NCI-H82 treated with DMSO at 0.1 percent for 48 hours (cell line): ENCODE measurements at regions not wholly inside any gene's neighbourhood (a gene's known extent, or its start where the extent isn't known, plus 50 kb on each side); places are given as distances from the start of the nearest gene placed in this dataset.

ENCODE experiments used
- DNase-seq: peaks from one replicate; lab custom pipeline; 2025; ENCODE audit not compliant: unreplicated experiment; lab: John Stamatoyannopoulos, UW

GRCh38 chr15:94057305-94057704 is 174.1 kb upstream of the MCTP2 start:
- DNase-seq = no peak

DNA sequence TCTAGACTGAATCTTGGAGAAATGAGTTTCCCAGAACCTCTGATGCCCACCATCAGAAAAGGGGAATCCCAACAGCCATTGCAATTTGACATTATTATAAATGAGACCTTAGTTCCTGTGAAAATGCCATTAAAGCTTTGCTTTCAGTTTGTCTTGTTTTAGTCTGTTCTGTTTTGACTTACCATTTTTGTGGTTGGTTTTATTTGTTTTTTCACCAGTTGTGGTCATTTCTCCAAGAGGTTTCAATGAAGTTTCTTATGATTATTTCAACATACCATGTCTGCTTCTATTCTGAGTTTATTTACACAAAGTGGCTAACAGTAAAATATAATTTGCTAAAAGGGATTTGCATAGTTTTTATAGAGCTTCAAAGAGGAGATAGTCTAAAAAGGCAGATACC is 175.0 kb upstream of the MCTP2 start:
- no peak for DNase-seq

DNA sequence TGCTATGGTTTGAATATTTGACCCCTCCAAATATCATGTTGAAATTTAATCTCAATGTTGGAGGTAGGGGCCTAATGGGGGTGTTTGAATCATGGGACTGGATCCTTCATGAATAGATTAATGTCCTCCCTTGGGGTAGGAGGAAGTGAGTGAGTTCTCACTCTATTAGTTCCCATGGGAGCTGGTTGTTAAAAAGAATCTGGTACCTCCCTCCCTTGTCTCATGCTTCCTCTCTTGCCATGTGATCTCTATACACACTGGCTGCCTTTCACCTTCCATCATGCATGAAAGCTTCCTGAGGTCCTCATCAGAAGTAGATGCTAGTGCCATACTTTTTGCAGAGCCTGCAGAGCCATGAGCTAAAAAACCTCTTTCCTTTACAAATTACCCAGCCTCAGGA is 177.7 kb upstream of the MCTP2 start:
- no peak for DNase-seq

- no peak for DNase-seq
These were observed 178.7 kb upstream of the MCTP2 start for GRCh38 chr15:94052711-94053110.

GRCh38 chr15:94047566-94047965 is 183.8 kb upstream of the MCTP2 start:
- no peak for DNase-seq

- DNase-seq = no peak
These were observed 189.0 kb upstream of the MCTP2 start for GRCh38 chr15:94042180-94042928.

GRCh38 chr15:94041746-94042145 is 189.6 kb upstream of the MCTP2 start:
- DNase-seq = no peak

DNA sequence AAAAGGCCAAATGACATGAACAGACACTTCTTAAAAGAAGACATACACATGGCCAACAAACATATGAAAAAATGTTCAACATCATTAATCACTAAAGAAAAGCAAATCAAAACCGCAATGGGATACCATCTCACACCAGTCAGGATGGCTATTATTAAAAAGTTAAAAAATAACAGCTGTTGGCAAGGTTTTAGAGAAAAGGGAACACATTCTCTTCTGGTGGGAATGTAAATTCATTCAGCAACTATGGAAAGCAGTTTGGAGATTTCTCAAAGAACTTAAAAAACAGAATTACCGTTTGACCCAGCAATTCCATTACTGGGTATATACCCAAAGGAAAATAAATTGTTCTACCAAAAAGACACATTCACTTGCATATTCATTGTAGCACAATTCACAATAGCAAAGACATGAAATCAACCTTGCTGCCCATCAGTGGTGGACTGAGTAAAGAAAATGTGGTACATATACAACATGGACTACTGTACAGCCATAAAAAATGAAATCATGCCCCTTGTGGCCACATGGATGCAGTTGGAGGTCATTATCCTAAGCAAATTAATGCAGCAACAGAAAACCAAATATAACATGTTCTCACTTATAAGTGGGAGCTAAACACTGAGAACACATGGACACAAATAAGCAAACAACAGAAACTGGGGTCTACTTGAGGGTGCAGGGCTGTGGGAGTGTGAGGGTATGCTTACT is 190.7 kb upstream of the MCTP2 start:
- DNase-seq = no peak

- DNase-seq = no peak
These were observed 195.2 kb upstream of the MCTP2 start for GRCh38 chr15:94036156-94036555.

- DNase-seq = no peak
These were observed 197.7 kb upstream of the MCTP2 start for GRCh38 chr15:94033683-94034020.

DNA sequence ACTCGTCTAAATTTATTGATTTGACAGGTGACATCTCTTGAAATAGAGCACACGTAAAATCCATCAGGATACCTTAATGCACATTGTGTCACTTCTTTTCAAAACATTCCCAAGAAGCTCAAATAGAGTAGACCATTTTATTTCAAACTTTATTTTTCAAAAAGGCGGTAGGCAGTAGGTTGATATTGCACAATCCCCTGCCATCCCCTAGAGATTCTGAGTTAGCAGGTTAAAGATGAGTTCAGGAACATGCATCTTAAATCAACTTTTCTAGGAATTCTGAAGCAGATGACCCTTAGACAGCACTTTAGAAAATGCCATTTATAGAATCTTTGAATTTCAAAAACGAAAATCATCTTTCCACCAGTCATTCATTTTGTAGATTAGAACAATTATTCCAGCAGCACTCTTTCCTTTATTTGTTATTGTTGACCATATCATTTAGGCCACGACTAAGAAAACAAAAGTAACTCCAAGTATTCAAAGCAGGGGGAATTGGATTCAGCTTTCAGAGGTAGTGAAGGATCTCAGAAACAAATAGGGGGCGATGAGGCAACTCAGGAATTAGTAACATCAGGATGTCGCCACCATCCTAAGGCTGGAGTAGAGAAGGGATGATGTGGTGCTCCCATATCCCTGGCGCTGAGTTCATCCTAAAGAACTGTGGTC is 198.2 kb upstream of the MCTP2 start:
- no peak for DNase-seq

- DNase-seq = no peak
These were observed 198.8 kb upstream of the MCTP2 start for GRCh38 chr15:94032571-94032970.

- no peak for DNase-seq
These were observed 200.3 kb upstream of the MCTP2 start for GRCh38 chr15:94031072-94031471.

- DNase-seq = no peak
These were observed 201.9 kb upstream of the MCTP2 start for GRCh38 chr15:94029495-94029894.

DNA sequence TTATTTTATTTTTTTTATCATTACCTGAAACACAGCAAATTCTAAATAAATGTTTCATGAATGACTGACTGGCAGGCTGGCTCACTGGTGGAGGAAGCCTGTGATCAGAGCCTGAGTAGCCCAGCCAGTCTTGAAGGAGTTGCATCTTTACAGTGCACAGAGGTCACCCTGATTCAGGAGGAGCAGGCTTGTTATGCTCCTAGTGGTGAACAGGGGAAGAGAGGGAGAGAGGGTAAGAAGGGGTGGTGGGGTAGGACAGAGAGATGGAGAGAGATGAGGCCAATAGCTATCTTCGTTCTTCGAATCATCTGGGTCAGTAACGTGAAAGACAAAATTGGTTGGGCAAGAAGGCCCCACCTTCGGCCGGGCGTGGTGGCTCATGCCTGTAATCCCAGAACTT is 202.6 kb upstream of the MCTP2 start:
- no peak for DNase-seq

DNA sequence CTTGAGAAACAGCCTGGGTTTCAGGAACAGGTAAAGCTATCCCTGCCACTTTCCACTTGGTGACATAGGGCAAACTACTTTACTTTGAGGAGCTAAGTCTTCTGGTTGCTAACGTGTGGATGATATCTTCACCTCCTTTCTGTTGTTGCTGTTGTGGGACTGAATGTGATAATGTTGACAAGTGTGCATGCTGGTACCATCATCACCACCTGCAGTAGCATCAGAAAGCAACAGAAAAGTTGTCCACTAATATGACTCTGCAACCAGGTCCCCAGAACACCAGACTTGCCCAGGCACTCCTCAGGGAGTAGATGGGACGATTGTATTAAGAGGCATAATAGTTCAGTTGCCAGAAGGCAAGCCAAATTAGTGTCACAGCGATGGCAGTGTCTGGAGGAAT is 203.2 kb upstream of the MCTP2 start:
- DNase-seq = no peak

DNA sequence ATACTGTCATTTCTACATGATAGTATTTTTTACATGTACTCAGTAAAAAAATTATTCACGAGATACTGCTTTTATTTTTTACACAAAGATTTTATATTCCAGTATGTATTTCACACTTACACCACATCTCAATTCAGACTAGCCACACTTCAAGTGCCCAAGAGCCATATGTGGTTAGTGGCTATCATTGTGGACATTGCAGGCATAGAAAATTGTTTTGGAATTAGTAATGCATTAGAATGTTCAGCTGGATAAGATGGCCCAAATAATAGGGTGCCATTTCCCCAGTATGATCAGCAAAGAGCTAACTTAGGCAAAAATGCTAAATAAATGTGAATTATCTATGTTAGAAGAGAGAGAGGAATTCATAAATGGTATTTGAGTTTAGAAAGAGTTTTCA is 203.8 kb upstream of the MCTP2 start:
- DNase-seq = no peak

- no peak for DNase-seq
These were observed 204.7 kb upstream of the MCTP2 start for GRCh38 chr15:94026458-94027304.

DNA sequence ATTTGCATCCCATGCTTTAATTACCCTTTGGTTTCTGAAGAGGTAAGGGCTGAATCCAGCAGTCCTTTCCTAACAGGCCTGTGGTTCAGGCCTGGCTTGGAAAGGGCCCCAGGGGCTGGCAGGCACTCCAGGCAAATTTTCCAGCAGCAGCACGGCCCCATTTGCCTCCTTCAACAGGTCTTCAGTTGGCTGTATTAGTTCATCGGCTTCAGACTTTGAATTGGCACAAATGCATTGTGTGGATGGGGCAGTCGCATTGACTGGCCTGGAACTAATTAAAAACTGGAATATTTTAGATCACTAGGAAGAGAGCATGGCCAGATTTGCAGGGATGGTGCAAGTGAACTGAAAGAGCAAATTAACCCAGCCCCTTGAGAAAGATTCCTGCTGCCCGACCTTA is 207.8 kb upstream of the MCTP2 start:
- no peak for DNase-seq

DNA sequence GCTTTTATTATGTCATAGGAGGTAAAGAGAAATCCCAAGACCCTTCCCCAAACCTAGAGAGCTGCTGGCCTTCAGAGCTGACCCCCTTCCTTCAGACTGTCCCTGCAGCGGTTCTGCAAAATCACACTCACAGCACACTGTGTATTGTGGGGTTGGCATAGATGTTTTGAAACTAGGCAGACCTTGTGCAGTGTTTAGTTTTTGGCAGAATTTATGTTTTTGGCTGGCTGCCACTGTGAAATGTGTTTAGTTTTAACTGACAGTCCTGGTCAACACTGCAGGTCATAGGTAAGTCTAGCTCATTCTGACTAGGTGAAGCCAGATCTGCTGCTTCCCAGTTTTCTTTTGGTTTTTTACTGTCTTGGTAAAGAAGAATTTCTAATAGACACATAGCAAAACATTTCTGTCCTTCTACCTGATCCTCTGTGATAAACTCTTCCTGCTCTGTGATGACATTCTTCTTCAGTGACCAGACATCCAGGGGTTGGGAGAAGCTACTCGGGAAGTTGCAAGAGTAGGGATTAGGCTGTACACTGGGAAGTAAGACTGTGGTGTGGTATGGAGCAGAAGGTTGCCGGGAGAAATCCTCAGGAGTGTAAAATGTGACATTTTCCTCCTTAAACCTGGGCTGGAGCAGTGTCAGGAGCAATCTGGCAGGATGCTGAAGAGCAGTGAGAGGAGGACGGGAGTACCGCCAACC is 209.6 kb upstream of the MCTP2 start:
- no peak for DNase-seq

DNA sequence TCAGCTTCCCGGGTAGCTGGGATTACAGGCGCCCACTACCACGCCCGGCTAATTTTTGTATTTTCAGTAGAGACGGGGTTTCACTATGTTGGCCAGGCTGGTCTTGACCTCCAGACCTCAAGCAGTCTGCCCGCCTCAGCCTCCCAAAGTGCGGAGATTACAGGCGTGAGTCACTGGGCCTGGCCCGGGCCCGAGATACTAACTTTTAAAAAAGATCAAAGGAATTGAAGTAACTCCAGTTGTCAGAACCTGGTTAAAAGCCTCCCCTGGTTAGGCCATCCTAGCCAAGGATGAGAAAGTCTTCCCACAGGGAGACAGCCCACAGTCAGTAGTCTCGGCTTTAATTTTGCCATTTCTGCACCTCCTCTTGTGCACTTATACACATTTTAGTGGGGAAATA is 212.3 kb upstream of the MCTP2 start:
- no peak for DNase-seq
